ENCODE measurements at regions not wholly inside any gene's neighbourhood (a gene's known extent, or its start where the extent isn't known, plus 50 kb on each side); places are given as distances from the start of the nearest gene placed in this dataset.

DNA sequence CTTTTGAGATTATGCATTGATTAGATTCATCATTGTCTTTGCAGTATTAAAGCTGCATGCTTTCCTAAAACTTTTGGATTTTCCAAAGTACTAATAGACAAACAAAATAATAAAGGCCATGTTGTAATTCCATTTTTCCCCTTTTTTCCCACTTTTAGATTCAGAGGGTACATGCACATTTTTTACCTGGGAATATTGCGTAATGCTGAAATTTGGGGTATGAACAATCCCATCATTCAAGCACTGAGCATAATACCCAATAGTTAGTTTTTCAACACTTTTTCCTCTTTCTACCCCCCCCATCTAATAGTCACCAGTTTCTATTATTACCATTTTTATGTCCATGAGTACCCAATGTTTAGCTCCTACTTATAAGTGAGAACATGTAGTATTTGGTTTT, 1863.6 kb downstream of the STIM2 start:
- DNase-seq (ENCODE audit: low read depth) = no peak
- TF ChIP-seq CTCF (IDR thresholded peaks at IDR 0.05; ENCODE audit: insufficient read depth, low read length, poor library complexity, severe bottlenecking) = no peak

DNA sequence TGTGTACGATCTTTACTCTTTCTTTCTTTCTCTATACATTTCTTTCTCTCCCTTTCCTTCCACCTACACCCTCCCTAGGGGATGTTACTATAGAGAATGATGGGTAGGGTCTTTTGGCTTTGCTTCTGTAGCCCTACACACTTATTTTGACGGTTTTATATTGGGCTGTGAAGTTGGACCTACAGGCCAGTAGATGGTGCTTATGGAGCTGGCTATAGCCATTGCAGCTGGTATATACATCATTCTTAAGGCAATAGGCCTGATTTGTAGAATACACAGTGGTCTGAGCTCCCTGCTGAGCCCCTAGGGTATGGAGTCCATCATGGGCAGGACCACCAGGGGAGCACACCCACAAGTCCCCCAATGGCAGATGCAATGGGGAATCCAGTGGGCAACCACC, 1869.7 kb downstream of the STIM2 start:
- H3K4me3 ChIP-seq (ENCODE audit: low read depth, low read length) = no peak overlapping the region
- DNase-seq (ENCODE audit: low read depth) = no peak
- H3K27me3 ChIP-seq (ENCODE audit: control insufficient read depth, insufficient read depth, low read length) = no peaks in the 10 kb centered on the region
- no peak for TF ChIP-seq CTCF (IDR thresholded peaks at IDR 0.05; ENCODE audit: insufficient read depth, low read length, poor library complexity, severe bottlenecking)
- no peaks in the 10 kb centered on the region for H3K36me3 ChIP-seq (ENCODE audit: control insufficient read depth, insufficient read depth, low read length)

More for the DNA sequence above, 1863.6 kb downstream of the STIM2 start:
- no peaks in the 10 kb centered on the region for H3K36me3 ChIP-seq (ENCODE audit: control insufficient read depth, insufficient read depth, low read length)
- no peaks in the 10 kb centered on the region for H3K27me3 ChIP-seq (ENCODE audit: control insufficient read depth, insufficient read depth, low read length)
- H3K4me3 ChIP-seq (ENCODE audit: low read depth, low read length) = no peak overlapping the region

DNA sequence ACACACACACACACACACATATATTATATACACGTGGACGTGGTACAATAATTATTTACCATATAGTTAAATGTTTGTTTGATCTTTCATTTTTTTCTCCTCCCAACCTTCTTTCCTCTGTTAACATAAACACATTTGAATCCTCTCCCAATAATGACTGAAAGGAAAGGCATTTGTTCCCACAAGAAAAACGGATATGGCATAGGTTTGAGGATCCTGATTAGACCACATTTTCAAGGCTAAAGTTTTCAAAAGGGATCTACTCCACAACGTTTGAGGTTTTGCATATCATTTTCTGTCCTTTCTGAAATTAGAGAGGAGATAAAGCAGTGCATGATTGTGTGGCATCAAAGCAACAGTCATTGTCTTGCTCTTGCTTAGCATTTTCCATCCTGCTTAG, 1883.4 kb downstream of the STIM2 start:
- TF ChIP-seq CTCF (IDR thresholded peaks at IDR 0.05; ENCODE audit: insufficient read depth, low read length, poor library complexity, severe bottlenecking) = no peak
- Histone ChIP-seq H3K36me3 (ENCODE audit: control insufficient read depth, insufficient read depth, low read length) (no peaks in the 10 kb centered on the region), H3K4me3 (ENCODE audit: low read depth, low read length) (no peak overlapping the region), H3K27me3 (ENCODE audit: control insufficient read depth, insufficient read depth, low read length) (no peaks in the 10 kb centered on the region)
- DNase-seq (ENCODE audit: low read depth) = no peak

DNA sequence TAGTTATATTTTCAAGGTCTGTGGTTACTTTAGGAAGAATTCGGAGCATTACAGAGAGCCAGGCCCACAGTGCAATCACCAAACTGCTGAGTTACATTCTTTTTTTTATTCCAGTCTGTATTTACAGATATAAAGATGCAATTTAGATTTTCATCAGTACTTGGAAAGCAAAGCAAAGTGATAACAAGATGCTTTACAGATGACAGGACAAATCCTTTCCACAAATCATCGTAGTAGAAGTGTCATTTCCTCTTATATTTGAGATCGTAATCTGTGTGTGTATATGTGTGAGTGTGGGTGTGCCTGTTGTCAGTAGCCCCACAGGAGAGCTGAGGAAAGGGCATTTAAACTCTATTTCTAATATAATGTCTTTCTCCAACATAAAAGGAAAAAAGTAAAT, 1893.7 kb downstream of the STIM2 start:
- no peak overlapping the region for H3K4me3 ChIP-seq (ENCODE audit: low read depth, low read length)
- DNase-seq (ENCODE audit: low read depth) = no peak
- H3K36me3 ChIP-seq (ENCODE audit: control insufficient read depth, insufficient read depth, low read length) = no peaks in the 10 kb centered on the region
- TF ChIP-seq CTCF (IDR thresholded peaks at IDR 0.05; ENCODE audit: insufficient read depth, low read length, poor library complexity, severe bottlenecking) = no peak
- H3K27me3 ChIP-seq (ENCODE audit: control insufficient read depth, insufficient read depth, low read length) = no peaks in the 10 kb centered on the region

DNA sequence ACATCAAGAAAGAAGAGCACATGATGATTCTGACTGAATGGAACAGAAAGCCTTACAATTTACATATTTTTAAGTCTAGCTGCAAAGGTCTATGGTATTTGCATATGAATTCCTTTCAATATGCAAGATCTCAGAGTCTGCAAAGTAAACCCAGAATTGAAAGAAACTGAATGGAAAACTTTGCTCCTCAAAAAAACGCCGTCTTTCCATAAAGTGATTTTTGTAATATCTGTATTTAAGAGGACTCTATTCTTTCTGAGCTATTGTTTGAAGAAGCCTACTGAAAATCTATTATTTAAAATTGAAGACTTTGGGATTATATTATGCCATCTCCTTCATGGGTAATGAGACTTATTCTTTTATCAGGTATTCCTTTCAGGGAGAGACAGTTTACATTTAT, 1894.4 kb downstream of the STIM2 start:
- Histone ChIP-seq H3K4me3 (ENCODE audit: low read depth, low read length) (no peak overlapping the region), H3K27me3 (ENCODE audit: control insufficient read depth, insufficient read depth, low read length) (no peaks in the 10 kb centered on the region), H3K36me3 (ENCODE audit: control insufficient read depth, insufficient read depth, low read length) (no peaks in the 10 kb centered on the region)
- no peak for DNase-seq (ENCODE audit: low read depth)
- TF ChIP-seq CTCF (IDR thresholded peaks at IDR 0.05; ENCODE audit: insufficient read depth, low read length, poor library complexity, severe bottlenecking) = no peak

GRCh38 chr4:28759064-28759463, 1898.4 kb downstream of the STIM2 start:
- no peak for DNase-seq (ENCODE audit: low read depth)

More at GRCh38 chr4:28759064-28759463, 1898.4 kb downstream of the STIM2 start:
- no peak for TF ChIP-seq CTCF (IDR thresholded peaks at IDR 0.05; ENCODE audit: insufficient read depth, low read length, poor library complexity, severe bottlenecking)
- no peaks in the 10 kb centered on the region for H3K36me3 ChIP-seq (ENCODE audit: control insufficient read depth, insufficient read depth, low read length)
- no peak overlapping the region for H3K4me3 ChIP-seq (ENCODE audit: low read depth, low read length)
- no peaks in the 10 kb centered on the region for H3K27me3 ChIP-seq (ENCODE audit: control insufficient read depth, insufficient read depth, low read length)
